AG04450 (cell line): ENCODE measurements at regions not wholly inside any gene's neighbourhood (a gene's known extent, or its start where the extent isn't known, plus 50 kb on each side); places are given as distances from the start of the nearest gene placed in this dataset.
A peak's percentile ranks its signal among the peaks of the same experiment; 100 is the strongest.

Experiments
- CTCF ChIA-PET: fragments of 300-600, 350-600 bp; formaldehyde crosslinking; extraction: SDS; loops from one replicate; lab custom pipeline; 2022; ENCODE audit warnings: antibody characterized with exemption, inconsistent platforms; lab: Charles Lee
- POLR2A ChIA-PET: fragments of 350-600 bp; formaldehyde crosslinking; extraction: SDS; loops from one replicate; lab custom pipeline; 2021; ENCODE audit warnings: antibody characterized with exemption, inconsistent platforms; lab: Yijun Ruan, JAX
- DNase-seq: peaks from one replicate; pipeline ENCODE4 v3.0.0-alpha.2; 2011; ENCODE audit warnings: low read depth, low spot score
- H3K27ac ChIP-seq: one replicate; pipeline ENCODE4 v1.5.1; 2012; ENCODE audit warnings: low read depth, low read length, control low read depth
- H3K27me3 ChIP-seq: one replicate; pipeline ENCODE4 v1.6.0; 2012; ENCODE audit warnings: low read length; ENCODE audit not compliant: control insufficient read depth, insufficient read depth
- H3K4me3 ChIP-seq: 2 replicates; pipeline ENCODE4 v1.5.1; 2011; ENCODE audit warnings: mild to moderate bottlenecking, low read depth, low read length, control low read depth
- H3K9me3 ChIP-seq: 2 replicates; pipeline ENCODE4 v1.5.1; 2012; ENCODE audit warnings: low read length; ENCODE audit not compliant: control insufficient read depth, insufficient read depth
- TF ChIP-seq, protein P1 (sequence below): IDR thresholded peaks from 2 replicates; pipeline ENCODE4 v1.5.1; 2011; ENCODE audit warnings: low read depth, low read length, control low read depth, inconsistent platforms

- Histone ChIP-seq H3K27ac (no peak overlapping the region), H3K4me3 (no peak overlapping the region), H3K27me3 (peaks cover 2% of the 10 kb centered on the region), H3K9me3 (no peaks in the 10 kb centered on the region)
- POLR2A ChIA-PET, result no interaction called here
- no peak for DNase-seq
- TF ChIP-seq, protein P1, sequence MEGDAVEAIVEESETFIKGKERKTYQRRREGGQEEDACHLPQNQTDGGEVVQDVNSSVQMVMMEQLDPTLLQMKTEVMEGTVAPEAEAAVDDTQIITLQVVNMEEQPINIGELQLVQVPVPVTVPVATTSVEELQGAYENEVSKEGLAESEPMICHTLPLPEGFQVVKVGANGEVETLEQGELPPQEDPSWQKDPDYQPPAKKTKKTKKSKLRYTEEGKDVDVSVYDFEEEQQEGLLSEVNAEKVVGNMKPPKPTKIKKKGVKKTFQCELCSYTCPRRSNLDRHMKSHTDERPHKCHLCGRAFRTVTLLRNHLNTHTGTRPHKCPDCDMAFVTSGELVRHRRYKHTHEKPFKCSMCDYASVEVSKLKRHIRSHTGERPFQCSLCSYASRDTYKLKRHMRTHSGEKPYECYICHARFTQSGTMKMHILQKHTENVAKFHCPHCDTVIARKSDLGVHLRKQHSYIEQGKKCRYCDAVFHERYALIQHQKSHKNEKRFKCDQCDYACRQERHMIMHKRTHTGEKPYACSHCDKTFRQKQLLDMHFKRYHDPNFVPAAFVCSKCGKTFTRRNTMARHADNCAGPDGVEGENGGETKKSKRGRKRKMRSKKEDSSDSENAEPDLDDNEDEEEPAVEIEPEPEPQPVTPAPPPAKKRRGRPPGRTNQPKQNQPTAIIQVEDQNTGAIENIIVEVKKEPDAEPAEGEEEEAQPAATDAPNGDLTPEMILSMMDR, result no peak
- CTCF ChIA-PET, result no interaction called here
Measured at GRCh38 chr2:118496870-118497611, 350.4 kb downstream of the EN1 start.

DNA sequence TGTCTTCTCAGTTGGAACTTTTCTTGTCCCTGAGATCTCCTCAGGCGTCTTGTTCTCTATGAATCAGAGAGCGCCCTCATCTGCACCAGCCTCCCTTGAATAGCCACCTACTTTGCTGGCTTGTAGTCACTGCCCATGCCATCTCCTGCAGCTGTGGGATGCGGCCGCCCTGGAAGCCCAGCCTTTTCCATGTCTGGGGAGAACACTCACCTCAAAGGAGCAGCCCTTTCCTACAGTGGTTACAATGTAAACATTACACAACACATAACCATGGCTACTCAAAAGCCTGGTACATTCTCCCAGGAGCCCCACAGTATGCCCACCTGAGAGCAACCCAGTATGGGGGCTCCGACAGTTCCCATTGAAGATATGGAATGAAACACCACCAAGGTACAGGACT lies 351.0 kb downstream of the EN1 start:
- DNase-seq, result no peak
- Histone ChIP-seq H3K27me3 (peaks cover 2% of the 10 kb centered on the region), H3K9me3 (no peaks in the 10 kb centered on the region), H3K27ac (no peak overlapping the region), H3K4me3 (no peak overlapping the region)
- TF ChIP-seq, protein P1, result no peak
- ChIA-PET CTCF (no interaction called here), POLR2A (no interaction called here)

DNA sequence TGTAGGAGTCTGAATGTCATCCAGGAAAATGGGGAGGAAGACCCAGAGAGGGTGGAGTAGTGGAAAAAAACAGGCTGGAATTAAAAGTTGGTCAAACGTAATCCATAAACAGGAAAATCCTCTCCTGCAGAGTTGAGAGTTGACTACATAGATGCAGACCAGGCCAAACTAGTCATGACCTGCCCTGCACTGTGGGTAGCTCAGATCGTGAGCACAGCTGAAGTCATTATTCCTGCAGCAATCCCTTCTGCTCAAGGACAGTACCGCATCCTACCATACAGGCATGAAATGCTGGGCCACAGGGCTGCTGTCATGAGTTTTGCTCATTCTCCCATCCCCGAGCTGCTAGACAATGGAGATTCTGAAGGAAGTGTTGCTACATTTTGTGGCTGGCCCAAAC lies 352.2 kb downstream of the EN1 start:
- Histone ChIP-seq H3K27me3 (no peaks in the 10 kb centered on the region), H3K9me3 (no peaks in the 10 kb centered on the region), H3K27ac (no peak overlapping the region), H3K4me3 (no peak overlapping the region)
- TF ChIP-seq, protein P1, result no peak
- ChIA-PET CTCF (no interaction called here), POLR2A (no interaction called here)
- DNase-seq, result no peak

DNA sequence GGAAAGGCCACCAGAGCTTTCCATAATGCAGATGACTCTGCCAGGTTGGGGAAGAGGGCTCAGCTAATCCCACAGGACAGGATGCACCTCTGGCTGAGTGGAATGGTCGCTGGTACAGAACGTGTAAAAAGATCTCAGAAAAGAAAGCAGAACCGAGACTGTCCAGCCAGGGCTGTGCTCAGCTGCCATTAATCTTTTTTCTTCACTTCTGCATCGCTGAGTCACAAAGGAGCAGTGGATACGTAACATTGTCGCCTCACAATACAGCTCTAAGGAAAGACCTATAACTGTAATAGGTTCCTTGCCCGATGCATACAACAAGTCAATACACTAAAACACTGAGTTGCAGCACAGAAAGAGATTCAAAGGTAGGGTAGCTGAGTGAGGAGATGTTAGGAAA lies 354.2 kb downstream of the EN1 start:
- Histone ChIP-seq H3K9me3 (no peaks in the 10 kb centered on the region), H3K27ac (no peak overlapping the region), H3K4me3 (no peak overlapping the region), H3K27me3 (no peaks in the 10 kb centered on the region)
- DNase-seq, result no peak
- ChIA-PET CTCF (interaction anchor here (0.5 to 2.3 kb wide), 5 partner anchors 13 to 362 kb away, joined by 4 to 20 read pairs (median 9); no protein-coding TSS in a partner anchor), POLR2A (no interaction called here)
- TF ChIP-seq, protein P1, result no peak

DNA sequence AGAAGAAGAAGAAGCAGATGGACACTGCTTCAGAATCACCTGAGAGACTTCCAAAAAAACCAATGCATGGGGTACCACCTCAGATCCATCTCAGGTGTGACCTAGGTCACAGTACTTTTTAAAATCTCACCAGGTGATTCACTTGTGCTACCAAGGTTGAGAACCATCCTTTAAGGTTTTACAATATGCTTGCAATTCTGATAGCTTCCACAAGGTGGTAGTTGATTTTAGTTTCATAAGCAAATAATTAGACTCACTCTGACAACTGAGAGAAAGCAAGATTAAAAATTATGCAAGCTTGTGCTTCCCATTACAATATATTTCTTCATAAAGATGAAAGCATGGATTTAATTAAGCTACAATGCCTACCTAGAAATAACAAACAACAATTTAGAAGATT lies 355.1 kb downstream of the EN1 start:
- DNase-seq, result no peak
- TF ChIP-seq, protein P1, result peak; percentile 52
- no peak overlapping the region for H3K27ac ChIP-seq
- CTCF ChIA-PET, result interaction anchor here (0.7 to 2.3 kb wide), 5 partner anchors 10 to 363 kb away, joined by 3 to 20 read pairs (median 5); no protein-coding TSS in a partner anchor
- H3K27me3 ChIP-seq, result no peaks in the 10 kb centered on the region
- POLR2A ChIA-PET, result no interaction called here
- H3K4me3 ChIP-seq, result no peak overlapping the region
- H3K9me3 ChIP-seq, result no peaks in the 10 kb centered on the region
